HG03571 (cell line): ENCODE measurements at regions not wholly inside any gene's neighbourhood (a gene's known extent, or its start where the extent isn't known, plus 50 kb on each side); places are given as distances from the start of the nearest gene placed in this dataset.

Experiments
- ATAC-seq: cut with Tn5 transposase; IDR thresholded peaks from one replicate; pipeline ENCODE4 v1.9.1; 2021; ENCODE audit not compliant: unreplicated experiment

DNA sequence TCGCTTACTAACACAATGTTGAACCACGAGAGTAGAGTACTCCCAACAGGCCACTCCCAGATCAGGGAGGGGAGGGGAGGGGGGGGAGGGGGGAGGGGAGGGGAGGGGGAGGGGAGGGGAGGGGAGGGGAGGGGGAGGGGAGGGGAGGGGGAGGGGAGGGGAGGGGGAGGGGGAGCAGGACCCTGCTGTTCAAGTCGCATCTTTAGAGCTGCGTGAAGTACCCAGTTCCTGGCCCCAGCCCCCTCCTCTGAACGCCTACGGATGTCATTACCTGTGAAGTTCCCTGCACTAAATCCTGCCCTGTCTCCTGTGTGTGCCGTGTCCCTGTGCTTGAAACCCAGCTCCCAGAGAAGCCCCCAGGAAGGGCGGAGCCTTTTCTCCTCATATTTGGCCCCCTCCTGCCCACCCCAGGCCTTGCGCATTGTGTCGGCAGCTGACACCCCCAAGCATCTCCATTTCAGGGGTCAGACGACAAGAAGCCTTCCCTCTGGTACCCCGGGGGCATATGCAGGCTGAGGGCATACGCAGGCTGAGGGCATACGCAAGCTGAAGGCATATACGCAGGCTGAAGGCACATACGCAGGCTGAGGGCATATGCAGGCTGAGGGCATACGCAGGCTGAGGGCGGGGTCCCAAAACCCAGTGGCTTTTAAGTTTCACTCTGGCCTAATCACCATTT, 330.2 kb downstream of the C16orf95 start:
- ATAC-seq: no peak

GRCh38 chr16:86987746-86988670, 329.2 kb downstream of the C16orf95 start:
- ATAC-seq: no peak

DNA sequence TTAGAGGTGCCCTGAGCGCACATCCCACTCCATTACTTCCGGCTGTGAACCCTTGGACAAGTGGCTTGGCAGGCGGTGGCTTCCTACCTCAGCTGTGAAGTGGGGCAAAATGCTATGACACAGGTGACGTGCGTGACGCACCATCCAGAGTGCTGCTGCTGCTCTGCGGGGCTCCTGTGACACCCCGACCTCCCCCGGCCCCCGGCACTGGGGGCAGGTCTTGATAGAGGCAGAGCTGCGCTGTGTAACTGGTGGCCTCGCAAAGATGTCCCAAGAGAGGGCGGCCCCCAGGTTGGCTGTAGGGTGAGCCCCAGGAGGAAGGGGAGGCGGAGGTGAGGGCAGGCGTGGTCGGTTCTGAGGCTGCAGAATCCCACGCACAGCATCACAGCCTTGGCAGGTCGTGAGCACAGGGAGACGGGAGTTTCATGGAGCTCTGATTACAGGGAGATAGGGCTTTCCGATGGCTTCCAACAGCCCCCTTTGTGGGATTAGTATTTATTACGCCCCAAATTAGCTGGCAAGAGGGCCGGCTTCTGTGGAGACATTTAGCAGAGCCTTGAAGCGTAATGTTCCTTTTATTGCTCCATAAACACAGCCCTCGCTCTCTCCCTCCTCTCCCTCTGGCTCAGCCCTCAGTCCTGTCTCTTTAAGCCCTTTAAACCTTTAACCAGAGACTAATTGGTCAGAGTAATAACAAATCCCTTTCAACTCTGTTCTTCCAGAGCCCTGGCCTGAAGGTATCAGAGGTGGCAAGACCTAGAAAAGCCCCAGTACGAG, 328.1 kb downstream of the C16orf95 start:
- ATAC-seq: no peak

- no peak for ATAC-seq
Observed at GRCh38 chr16:86990451-86990850, 326.7 kb downstream of the C16orf95 start.

GRCh38 chr16:86991679-86992078, 325.5 kb downstream of the C16orf95 start:
- no peak for ATAC-seq

DNA sequence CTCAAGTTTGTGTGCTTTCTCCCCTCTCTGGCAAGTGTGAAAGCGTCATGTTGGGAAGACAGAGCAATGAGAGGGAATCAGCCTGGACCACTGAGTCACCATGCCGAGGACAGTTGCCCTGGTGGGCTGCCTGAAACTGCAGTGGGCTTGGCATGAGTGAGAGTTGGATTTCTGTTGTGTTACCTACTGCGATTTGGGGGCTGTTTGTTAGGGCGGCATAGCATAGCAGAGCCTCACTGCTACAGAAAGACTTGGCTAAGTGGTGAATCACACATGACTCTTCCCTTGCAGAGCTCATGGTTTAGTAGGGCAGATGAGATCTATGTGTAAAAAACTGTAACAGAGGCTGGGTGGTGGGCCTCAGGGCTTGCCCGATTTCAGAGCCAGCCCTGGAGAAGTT, 324.6 kb downstream of the C16orf95 start:
- no peak for ATAC-seq

DNA sequence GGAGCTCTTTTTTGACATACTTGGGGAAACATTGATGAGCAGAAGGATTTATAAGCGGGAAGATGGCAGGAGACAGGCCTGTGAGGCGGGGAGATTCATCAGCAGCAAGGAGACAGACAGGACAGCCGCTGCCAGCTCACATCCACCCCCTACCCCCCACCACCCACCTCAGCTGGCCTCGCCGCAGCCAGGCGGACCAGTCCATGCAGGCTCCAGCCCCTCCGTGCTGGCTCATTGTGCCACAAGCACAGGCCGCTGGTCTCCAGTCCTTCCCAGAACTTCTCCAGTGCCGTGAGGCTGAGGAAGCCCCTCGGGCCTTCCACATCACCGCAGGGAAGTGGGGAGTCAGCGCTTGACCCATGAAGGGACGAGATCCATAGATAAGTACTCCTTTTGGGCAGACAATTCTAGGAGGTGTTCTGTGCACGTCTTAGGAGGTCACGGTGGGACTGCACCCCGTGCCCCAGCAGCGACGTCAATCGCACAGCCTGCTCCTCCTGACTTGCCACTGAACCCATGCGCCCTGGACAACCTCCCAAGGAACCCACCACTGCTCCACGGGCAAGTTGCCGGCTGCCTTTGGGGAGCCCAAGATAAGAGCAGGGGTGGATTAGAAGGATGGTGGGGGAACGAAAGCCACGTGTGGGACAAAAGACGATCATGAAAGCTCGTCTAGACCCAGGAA, 323.6 kb downstream of the C16orf95 start:
- ATAC-seq: no peak

- ATAC-seq: no peak
Observed at GRCh38 chr16:86994215-86994614, 323.0 kb downstream of the C16orf95 start.

DNA sequence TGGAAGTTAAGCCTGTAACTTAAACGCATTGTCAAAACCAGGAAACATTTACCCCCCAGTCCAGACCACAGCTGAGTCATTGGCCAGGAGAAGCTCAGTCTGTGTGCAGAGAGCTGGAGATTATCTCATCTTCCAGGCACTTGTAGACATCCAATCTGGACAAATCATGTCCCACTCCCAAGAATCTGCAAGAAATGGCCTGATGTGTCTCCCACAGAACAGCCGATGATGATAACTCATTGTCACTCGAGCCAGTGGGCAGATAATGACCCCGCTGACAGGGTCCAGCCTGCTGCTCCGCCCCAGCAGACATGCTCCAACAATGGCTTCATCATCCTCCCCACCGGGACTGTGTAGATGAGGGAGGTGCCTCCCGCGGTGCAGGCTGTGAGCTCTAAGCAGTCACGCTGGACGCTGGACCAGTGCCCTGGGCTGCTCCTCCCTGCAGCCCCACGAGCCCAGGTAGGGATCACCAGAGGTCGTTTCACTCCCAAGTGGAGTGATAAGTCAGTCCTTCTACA, 322.5 kb downstream of the C16orf95 start:
- no peak for ATAC-seq

DNA sequence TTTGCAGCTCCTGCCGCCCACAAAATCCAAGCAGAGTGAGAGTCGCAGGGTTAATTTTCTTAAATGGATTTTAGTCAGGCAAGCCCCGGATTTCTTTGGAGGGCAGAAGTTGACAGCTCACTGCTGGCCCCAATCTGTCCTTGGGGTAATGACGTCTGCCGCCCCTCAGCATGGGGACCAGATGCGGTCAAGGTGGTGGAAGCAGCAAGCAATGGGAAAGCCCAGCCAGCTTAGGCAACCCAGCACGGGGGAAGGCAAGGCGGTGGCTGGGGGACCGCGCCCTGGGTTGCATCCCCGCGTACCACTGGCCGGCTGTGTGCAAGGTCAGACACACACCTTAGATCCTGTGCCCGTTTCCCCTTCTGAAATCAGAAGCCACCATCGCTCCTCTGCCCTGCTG, 321.7 kb downstream of the C16orf95 start:
- no peak for ATAC-seq

DNA sequence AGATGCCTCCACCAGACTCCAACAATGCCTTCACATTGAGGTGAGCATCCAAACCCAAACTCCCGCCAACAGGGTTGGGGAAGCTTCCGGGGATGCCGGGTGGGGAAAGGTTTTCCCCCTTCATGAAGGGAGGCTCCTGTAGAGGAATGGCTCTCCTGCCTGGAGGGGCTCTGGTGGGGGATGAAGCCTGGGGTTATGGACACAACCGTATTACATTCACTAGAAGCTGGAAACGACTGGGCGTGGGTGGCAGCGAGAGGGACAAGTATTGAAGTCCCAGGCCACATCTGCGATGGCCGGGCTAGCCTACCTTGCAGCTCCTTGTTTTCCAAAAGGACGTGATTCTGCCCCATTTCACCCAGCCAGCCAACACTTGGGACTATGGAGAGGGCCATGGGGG, 321.1 kb downstream of the C16orf95 start:
- no peak for ATAC-seq

DNA sequence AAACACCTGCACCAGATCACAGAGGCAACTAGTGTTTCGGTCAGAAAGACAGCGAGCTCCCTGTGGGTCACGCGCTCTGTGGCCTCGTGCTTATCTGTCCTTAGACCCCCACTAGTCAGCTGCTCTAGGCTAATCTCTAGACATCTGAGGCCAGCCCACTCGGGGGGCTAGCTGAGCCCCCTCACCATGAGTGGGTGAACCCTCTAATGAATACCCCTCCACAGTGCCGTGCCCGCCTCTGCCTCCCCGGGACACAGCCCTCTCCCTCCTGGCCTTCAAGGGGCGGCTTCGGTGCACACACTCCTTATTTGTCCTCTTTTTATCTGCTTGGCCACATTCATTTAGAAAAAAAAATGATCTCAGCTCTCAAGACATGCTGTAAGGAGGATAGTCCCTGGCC, 320.1 kb downstream of the C16orf95 start:
- no peak for ATAC-seq

DNA sequence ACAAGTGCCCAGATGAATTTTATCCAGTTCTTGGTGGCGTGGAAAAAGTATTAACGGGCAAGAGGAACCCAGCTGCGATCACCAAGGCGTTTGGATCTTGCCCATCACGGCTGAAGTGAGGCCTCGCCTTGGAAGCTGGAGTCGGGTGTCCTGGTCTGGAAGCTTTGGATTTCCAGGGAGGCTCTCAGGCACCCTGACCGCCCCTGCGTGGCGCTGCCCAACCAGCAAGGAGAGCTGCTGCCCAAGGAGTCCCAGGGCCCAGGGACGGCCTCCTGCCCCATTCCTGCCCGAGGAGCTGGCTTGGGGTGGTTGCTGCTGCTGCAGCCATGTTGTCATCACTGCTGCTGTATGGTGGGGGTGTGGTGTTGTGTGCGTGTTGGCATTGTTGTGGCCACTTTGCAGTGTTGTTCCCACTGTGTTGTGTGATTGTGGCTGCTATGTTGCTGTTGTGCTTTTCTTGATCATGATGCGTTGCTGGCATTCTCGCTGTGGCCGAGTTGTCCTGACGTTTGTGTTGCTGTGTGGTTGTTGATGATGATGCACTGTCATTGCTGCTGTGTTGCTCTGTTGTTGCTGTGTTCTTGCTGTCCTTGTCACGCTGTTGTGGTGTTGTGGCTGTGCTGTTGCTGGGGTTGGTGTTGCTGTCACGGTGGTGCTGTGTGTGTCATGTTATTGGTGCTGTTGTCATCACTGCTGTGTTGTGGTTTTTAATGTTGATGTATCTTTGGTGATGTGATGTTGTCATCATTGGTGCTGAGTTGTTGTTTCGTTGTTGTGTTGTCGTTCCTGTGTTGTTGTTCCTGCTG, 318.8 kb downstream of the C16orf95 start:
- ATAC-seq: no peak

- no peak for ATAC-seq
Observed at GRCh38 chr16:87000001-87000400, 317.2 kb downstream of the C16orf95 start.

DNA sequence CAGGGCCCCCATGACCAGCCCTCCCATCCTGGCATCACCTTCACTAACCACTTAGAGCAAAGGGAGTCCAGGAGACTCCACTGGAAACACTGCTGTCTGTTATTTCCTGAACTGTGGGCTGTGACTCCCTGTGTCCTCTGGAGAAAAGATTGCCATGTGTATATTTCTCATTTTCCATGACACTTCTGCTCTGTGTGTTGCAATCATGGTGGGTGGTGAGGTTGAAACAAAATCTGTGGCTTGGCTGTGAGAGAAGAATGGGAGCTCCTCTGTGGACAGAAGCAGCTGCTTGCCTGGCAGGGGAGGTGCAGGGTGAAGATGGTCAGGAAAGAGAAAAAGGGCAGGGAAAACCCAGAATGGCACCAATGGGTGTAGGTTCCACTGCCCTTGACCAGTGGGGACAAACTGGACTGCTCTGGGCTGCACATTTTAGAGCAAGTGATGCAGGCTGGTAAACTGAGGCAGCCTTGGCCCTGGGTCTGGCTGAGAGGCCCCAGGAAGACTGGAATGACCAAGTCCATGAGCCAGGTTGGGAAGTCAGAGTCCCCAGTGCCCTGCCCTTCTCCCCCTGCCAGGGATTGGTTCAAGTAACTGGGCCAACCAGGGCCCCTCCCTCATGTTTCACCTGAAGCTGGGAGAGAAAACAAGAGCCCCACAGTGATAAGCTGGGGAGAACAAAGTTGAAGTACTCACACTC, 314.3 kb downstream of the C16orf95 start:
- no peak for ATAC-seq

- ATAC-seq: no peak
Observed at GRCh38 chr16:87003414-87003755, 313.8 kb downstream of the C16orf95 start.

DNA sequence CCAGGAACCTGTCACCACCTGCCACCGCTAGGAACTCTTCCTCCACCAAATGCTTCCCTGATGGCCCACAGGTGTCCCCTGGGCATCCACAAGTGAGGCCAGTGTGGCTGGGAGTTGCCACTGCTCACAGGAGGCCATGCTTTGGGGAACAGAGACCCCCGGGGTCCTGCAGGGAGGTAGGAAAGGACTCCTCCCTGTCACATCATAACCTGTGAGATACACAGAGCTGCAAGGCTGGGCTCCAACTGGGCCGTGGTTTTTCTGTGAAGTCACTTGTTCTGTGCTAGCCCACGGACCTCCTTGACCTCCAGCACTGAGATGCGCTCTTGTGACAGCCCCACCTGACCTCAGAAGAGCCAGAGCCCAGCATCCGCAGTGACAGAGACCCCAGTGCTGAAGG, 311.2 kb downstream of the C16orf95 start:
- ATAC-seq: no peak

GRCh38 chr16:87006789-87007745, 310.1 kb downstream of the C16orf95 start:
- no peak for ATAC-seq
